GDM1 (cell line): ENCODE measurements at regions not wholly inside any gene's neighbourhood (a gene's known extent, or its start where the extent isn't known, plus 50 kb on each side); places are given as distances from the start of the nearest gene placed in this dataset.

Experiments
- DNase-seq: peaks from one replicate; lab custom pipeline; 2025; lab: John Stamatoyannopoulos, UW

GRCh38 chr10:31644931-31645633 lies 283.5 kb downstream of the ARHGAP12 start:
- DNase-seq = no peak

GRCh38 chr10:31642281-31642680 lies 286.4 kb downstream of the ARHGAP12 start:
- DNase-seq = no peak

- no peak for DNase-seq
These were observed 293.1 kb downstream of the ARHGAP12 start for GRCh38 chr10:31635415-31636065.

- DNase-seq = no peak
These were observed 293.6 kb downstream of the ARHGAP12 start for GRCh38 chr10:31635009-31635408.

GRCh38 chr10:31630861-31631567 lies 297.6 kb downstream of the ARHGAP12 start:
- DNase-seq = no peak

- DNase-seq = no peak
These were observed 303.1 kb downstream of the ARHGAP12 start for GRCh38 chr10:31625566-31625965.

- no peak for DNase-seq
These were observed 304.0 kb downstream of the ARHGAP12 start for GRCh38 chr10:31624611-31625010.

GRCh38 chr10:31623947-31624346 lies 304.7 kb downstream of the ARHGAP12 start:
- no peak for DNase-seq

- DNase-seq = no peak
These were observed 304.4 kb downstream of the ZEB1 start for GRCh38 chr10:31623466-31623865.

GRCh38 chr10:31622978-31623377 lies 304.0 kb downstream of the ZEB1 start:
- no peak for DNase-seq

GRCh38 chr10:31621733-31622132 lies 302.7 kb downstream of the ZEB1 start:
- no peak for DNase-seq

- DNase-seq = no peak
These were observed 301.5 kb downstream of the ZEB1 start for GRCh38 chr10:31620226-31621151.

- DNase-seq = no peak
These were observed 300.6 kb downstream of the ZEB1 start for GRCh38 chr10:31619531-31620061.

GRCh38 chr10:31618541-31619291 lies 299.7 kb downstream of the ZEB1 start:
- no peak for DNase-seq

- no peak for DNase-seq
These were observed 298.7 kb downstream of the ZEB1 start for GRCh38 chr10:31617757-31618156.

GRCh38 chr10:31617133-31617532 lies 298.1 kb downstream of the ZEB1 start:
- DNase-seq = no peak

GRCh38 chr10:31615129-31615528 lies 296.1 kb downstream of the ZEB1 start:
- DNase-seq = no peak

- DNase-seq = no peak
These were observed 295.6 kb downstream of the ZEB1 start for GRCh38 chr10:31614611-31615010.

- no peak for DNase-seq
These were observed 293.1 kb downstream of the ZEB1 start for GRCh38 chr10:31612082-31612481.

GRCh38 chr10:31611161-31611560 lies 292.1 kb downstream of the ZEB1 start:
- no peak for DNase-seq

GRCh38 chr10:31607481-31607880 lies 288.5 kb downstream of the ZEB1 start:
- DNase-seq = no peak
